MM.1S (cell line): ENCODE measurements at regions not wholly inside any gene's neighbourhood (a gene's known extent, or its start where the extent isn't known, plus 50 kb on each side); places are given as distances from the start of the nearest gene placed in this dataset.

ENCODE experiments used
- EZH2 ChIP-seq: fragments of 300-600 bp; sonication (generic); optimal IDR thresholded peaks from 2 replicates; pipeline ENCODE3; 2017; ENCODE audit warnings: low read depth, mild to moderate bottlenecking, antibody characterized with exemption, low read length, mixed read lengths
- EZH2phosphoT487 ChIP-seq: fragments of 300-600 bp; sonication (generic); IDR thresholded peaks from 2 replicates; pipeline ENCODE4 v1.6.1; 2018; ENCODE audit warnings: antibody characterized with exemption, low read length
- TF ChIP-seq, protein P1 (sequence below): fragments of 300-600 bp; sonication (generic); IDR thresholded peaks from 2 replicates; pipeline ENCODE4 v1.5.1; 2016; ENCODE audit warnings: antibody characterized with exemption, low read length, mixed read lengths

DNA sequence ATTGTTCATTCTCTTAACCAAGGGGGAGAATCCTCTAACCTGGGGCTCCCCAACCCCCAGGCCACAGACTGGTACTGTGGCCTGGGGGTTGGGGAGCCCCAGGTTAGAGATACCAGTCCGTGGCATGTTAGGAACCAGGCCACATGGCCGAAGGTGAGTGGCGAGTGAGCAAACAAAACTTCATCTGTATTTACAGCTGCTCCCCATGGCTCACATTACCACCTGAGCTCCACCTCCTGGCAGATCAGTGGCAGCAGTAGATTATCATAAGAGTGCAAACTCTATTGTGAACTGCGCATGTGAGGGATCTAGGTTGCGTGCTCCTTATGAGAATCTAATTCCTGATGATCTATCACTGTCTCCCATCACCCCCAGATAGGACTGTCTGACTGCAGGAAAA is 957.2 kb upstream of the PRKX start:
- TF ChIP-seq, protein P1, sequence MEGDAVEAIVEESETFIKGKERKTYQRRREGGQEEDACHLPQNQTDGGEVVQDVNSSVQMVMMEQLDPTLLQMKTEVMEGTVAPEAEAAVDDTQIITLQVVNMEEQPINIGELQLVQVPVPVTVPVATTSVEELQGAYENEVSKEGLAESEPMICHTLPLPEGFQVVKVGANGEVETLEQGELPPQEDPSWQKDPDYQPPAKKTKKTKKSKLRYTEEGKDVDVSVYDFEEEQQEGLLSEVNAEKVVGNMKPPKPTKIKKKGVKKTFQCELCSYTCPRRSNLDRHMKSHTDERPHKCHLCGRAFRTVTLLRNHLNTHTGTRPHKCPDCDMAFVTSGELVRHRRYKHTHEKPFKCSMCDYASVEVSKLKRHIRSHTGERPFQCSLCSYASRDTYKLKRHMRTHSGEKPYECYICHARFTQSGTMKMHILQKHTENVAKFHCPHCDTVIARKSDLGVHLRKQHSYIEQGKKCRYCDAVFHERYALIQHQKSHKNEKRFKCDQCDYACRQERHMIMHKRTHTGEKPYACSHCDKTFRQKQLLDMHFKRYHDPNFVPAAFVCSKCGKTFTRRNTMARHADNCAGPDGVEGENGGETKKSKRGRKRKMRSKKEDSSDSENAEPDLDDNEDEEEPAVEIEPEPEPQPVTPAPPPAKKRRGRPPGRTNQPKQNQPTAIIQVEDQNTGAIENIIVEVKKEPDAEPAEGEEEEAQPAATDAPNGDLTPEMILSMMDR = no peak
- TF ChIP-seq EZH2 = no peak
- TF ChIP-seq EZH2phosphoT487 = no peak
